ENCODE measurements at regions not wholly inside any gene's neighbourhood (a gene's known extent, or its start where the extent isn't known, plus 50 kb on each side); places are given as distances from the start of the nearest gene placed in this dataset.
"Not testable (repeated sequence)": the region's sequence is repeated elsewhere in the genome, so short reads cannot be mapped to it uniquely, and the experiment has no call there.

DNA sequence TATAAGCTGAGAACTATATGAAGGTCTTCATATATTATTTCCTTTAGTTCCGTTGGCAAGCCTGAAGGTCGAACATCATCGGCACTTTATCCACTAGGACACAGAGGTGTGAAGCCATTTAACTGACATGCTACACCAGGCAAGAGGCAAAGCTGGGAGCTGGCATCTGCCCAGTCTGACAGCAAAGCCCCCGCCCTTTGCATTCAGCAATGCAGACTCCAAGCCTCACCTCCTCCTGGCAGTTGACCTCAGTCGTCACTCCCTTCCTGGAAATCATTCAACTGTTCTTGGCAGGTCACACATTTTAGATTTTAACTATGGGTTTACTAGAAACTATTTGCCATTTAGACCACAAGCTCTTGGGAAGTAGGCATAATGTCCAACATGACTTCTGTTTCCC, 135.8 kb upstream of the FRG1 start:
- TF ChIP-seq, protein P1, sequence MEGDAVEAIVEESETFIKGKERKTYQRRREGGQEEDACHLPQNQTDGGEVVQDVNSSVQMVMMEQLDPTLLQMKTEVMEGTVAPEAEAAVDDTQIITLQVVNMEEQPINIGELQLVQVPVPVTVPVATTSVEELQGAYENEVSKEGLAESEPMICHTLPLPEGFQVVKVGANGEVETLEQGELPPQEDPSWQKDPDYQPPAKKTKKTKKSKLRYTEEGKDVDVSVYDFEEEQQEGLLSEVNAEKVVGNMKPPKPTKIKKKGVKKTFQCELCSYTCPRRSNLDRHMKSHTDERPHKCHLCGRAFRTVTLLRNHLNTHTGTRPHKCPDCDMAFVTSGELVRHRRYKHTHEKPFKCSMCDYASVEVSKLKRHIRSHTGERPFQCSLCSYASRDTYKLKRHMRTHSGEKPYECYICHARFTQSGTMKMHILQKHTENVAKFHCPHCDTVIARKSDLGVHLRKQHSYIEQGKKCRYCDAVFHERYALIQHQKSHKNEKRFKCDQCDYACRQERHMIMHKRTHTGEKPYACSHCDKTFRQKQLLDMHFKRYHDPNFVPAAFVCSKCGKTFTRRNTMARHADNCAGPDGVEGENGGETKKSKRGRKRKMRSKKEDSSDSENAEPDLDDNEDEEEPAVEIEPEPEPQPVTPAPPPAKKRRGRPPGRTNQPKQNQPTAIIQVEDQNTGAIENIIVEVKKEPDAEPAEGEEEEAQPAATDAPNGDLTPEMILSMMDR (IDR thresholded peaks at IDR 0.05; ENCODE audit: control insufficient read depth, insufficient read depth, low read depth, low read length, missing control alignments): no peak
- H3K4me3 ChIP-seq (ENCODE audit: control insufficient read depth, low read depth, low read length): no peak overlapping the region
- DNase-seq (ENCODE audit: low read depth): no peak

DNA sequence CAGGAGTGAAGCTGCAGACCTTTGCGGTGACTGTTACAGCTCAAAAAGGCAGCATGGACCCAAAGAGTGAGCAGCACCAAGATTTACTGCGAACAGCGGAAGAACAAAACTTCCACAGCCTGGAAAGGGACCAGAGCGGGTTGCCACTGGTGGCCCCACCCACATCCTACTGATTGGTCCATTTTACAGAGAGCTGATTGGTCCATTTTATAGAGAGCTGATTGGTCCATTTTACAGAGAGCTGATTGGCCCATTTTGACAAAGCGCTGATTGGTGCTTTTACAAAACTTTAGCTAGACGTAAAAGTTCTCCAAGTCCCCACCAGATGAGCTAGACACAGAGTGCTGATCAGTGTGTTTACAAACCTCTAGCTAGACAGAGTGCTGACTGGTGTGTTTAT, 134.2 kb upstream of the FRG1 start:
- DNase-seq (ENCODE audit: low read depth): no peak
- TF ChIP-seq, protein P1 (IDR thresholded peaks at IDR 0.05; ENCODE audit: control insufficient read depth, insufficient read depth, low read depth, low read length, missing control alignments): no peak
- no peak overlapping the region for H3K4me3 ChIP-seq (ENCODE audit: control insufficient read depth, low read depth, low read length)

DNA sequence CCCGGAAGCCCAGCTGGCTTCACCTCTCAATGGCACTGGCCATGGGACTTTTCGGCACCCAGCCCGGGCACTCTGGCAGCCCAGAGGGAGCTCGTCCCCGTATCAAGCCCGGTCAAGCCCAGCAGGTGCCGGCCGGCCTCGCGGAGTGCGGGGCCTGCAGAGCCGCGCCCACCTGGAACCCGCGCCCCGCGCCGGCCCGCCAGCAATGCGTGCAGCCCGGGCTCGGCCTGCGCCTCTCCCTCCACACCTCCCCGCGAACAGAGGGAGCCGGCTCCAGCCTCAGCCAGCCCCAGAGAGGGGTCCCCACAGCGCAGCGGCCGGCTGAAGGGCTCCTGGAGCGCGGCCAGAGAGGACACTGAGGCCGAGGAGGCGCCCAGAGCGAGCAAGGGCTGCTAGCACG, 133.6 kb upstream of the FRG1 start:
- TF ChIP-seq, protein P1 (IDR thresholded peaks at IDR 0.05; ENCODE audit: control insufficient read depth, insufficient read depth, low read depth, low read length, missing control alignments): no peak
- DNase-seq (ENCODE audit: low read depth): no peak
- H3K4me3 ChIP-seq (ENCODE audit: control insufficient read depth, low read depth, low read length): no peak overlapping the region

DNA sequence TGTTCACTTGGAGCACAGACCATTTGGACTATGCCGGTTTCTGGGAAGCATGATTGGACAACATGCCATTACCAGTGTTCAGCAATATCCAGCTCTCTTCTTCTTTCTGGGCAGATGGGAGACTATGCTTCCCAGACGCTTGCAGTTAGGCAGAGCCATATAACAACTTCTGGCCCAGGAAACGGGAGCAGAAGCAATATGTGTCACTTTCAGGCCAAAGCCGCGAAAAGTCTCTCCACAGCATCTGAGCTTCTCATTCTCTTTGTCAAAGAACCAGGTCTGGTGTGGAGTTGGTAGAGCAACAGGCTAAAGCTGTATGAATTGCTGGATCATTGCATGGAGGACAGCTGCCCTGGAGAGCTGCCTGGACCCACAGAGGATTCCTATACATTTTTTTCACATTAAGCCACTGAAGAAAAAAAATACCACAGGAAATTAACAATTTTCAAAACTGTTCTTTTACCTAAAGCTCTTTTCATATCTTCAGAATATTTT, 131.4 kb upstream of the FRG1 start:
- no peak for DNase-seq (ENCODE audit: low read depth)
- TF ChIP-seq, protein P1 (IDR thresholded peaks at IDR 0.05; ENCODE audit: control insufficient read depth, insufficient read depth, low read depth, low read length, missing control alignments): no peak
- no peak overlapping the region for H3K4me3 ChIP-seq (ENCODE audit: control insufficient read depth, low read depth, low read length)

DNA sequence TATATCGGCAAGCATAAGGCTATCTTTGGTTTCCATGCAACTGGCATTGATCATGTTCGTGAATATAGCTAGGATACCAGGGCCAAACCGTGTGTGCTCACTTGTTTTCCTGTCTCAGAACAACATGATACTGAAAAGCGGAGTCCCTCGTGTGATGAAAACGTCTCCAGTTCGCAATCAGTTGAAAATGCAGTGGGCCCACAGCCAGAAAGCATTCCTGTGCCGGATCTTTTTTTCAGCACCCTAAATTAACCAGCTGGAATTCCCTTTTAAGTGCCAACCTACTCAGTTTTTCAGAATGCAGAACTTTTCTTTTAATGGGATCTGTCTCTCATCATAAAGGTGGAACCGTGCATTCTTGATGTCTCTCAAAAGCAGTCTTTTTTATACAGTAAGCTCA, 130.8 kb upstream of the FRG1 start:
- H3K4me3 ChIP-seq (ENCODE audit: control insufficient read depth, low read depth, low read length): no peak overlapping the region
- TF ChIP-seq, protein P1 (IDR thresholded peaks at IDR 0.05; ENCODE audit: control insufficient read depth, insufficient read depth, low read depth, low read length, missing control alignments): no peak
- no peak for DNase-seq (ENCODE audit: low read depth)

DNA sequence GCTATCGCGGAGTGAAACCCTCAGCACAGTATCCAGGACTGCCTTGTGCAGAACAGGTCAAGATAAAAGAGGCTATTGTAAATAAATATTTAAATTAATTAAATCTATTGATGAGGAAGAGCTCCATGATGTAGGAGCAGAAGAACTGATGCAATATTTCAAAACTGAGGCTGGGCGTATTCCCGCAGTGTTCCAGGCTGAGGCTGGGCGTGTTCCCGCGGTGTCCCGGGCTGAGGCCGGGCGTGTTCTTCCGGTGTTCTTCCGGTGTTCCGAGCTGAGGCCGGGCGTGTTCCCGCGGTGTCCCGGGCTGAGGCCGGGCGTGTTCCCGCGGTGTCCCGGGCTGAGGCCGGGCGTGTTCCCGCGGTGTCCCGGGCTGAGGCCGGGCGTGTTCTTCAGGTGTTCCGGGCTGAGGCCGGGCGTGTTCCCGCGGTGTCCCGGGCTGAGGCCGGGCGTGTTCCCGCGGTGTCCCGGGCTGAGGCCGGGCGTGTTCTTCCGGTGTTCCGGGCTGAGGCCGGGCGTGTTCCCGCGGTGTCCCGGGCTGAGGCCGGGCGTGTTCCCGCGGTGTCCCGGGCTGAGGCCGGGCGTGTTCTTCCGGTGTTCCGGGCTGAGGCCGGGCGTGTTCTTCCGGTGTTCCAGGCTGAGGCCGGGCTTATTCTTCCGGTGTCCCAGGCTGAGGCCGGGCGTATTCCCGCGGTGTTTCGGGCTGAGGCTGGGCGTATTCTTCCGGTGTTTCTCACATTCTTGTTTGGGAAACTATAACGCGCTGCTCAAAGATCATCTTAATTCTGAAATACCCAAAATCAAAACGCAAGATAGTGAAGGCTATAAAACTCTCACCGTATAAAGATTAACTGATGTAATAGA, 130.1 kb upstream of the FRG1 start:
- H3K4me3 ChIP-seq (ENCODE audit: control insufficient read depth, low read depth, low read length); DNase-seq (ENCODE audit: low read depth): not testable (repeated sequence)

DNA sequence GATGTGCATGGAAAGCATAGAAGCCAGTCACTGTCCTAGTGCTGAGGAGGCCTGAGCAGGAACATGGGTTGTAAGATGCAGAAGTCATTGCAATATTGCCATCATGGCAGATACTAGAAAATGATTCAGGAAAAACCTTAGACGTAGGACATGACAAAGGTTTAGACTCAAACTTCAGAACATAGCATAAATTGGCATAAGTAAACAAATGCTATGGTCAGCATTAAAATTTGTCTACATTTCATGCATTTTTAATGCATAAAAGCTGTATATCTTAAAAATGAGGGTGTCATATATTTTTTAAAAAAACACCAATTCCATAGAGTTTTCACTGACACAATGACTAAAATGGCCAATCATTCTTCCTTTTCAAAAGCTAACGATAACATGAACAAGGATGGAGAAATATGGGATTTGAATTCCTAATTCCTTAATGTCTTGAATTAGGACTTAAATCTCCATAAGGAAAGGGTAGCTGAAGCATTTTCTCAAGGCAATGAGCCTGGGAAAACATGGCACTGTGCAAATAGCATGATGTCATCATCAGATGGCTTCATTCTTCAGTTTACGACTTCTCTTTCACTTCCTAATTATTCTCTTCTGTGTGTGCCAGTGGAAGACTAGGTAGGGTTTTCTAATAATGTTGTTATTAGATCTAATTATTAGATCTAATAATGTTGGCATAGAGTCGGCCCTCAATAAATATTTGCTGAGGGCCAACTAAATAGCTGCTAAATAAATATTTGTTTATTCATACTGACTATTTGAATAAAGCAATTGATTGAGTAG, 125.1 kb upstream of the FRG1 start:
- no peak for DNase-seq (ENCODE audit: low read depth)
- H3K4me3 ChIP-seq (ENCODE audit: control insufficient read depth, low read depth, low read length): no peak overlapping the region
- TF ChIP-seq, protein P1 (IDR thresholded peaks at IDR 0.05; ENCODE audit: control insufficient read depth, insufficient read depth, low read depth, low read length, missing control alignments): no peak

Measured in AG09309 (cell line).